ENCODE measurements at regions not wholly inside any gene's neighbourhood (a gene's known extent, or its start where the extent isn't known, plus 50 kb on each side); places are given as distances from the start of the nearest gene placed in this dataset.
A peak's percentile ranks its signal among the peaks of the same experiment; 100 is the strongest.

DNA sequence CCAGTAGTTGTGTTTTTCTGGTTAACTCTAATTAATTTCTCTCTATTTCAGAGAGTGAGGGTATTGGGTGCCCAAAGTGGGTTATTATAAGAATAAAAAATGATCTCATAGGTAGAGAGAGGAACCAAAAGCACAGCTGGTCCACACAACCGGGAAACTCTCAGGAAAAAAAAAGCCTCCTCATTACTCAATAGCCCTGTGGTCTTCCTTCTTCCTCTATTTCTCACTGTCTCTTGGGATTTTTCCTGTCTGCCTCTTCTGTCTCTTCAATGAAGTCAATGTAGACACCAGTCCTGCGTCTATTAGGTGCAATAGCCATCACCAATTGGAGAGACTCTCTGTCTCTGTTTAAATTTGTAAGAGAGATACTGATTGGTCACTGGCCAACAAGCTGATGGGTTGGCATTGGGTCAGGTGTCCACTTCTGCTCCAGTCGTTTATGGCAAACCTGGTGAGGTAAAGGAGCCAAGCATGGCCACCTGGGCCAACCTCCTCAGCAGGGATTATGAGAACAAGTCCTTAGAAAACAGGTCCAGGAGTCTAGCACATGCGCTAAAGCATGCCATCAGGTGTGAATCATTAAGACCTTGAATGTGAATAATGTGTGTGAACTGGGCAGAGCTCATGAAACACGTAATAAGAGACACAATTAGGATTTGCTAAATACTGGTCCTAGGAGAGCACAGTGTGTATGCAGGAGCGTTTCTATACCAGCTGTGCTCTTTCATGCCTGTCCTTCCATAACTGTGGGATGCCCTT, 443.0 kb upstream of the RUNX1 start:
- DNase-seq (ENCODE audit: low read depth) = no peak

DNA sequence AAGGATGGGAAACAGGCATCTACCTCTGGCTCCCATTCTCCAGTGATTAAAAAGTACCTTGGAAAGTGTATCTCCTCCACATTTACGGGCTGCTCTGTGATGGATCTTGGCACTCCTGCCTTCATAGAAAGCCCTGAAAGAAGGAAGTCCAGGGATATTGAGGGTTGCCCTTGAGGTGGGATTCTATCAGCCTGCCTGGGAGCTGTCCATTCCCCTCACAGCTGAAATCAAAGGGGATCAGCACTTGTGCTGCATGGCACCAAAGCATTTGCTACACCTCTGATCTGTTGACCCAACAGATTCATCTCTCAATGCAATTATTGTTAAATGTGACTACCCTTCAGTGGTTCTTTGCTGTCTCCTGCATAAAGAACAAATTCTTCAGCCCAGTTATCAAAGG, 442.0 kb upstream of the RUNX1 start:
- DNase-seq (ENCODE audit: low read depth) = peak; percentile 2

DNA sequence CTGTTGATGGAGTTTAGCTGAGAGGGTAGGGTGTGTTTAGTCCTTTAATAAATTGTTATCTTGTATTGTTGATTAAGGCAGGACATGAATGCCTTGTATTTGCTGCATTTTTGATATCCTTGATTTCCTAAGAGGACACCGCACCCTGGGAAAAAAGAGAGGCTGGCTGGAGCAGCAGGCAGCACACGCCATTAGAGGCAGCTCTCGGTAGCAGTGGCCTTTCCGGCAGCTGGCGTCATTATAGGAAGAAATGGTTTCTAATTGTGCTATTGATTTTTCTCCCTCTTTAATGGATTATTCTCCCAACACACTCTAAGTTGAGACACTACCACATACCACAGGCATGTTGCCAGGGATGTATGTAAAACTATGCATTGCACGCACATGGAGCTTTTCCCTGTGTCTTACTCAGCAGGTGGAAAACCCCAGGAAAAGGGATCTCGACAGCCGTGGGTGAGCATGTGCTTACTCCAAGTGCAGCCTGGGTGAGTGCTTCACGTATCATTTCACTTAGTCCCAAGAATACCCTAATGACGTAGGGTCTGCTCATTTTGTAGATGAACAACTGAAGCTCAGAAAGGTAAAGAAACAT, 440.4 kb upstream of the RUNX1 start:
- DNase-seq (ENCODE audit: low read depth) = no peak

DNA sequence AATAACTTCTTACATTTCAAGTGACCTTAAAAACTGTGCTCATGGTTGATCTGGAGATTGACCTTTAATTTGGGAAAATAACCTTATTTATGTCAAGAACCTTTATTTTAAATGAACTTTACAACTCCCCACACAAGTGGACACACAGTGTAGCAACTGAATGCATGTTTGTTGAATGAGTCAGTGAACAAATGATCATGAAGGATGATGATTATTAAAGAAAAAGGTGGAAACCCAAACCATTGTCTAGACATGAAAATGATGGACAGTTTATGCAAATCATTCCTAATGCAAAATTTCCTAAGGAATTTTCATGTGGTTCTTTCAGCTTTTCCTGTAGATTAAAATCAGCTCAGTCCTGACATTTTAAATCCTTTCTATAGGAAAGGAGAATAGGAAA, 439.8 kb upstream of the RUNX1 start:
- peak; percentile 17 for DNase-seq (ENCODE audit: low read depth)

DNA sequence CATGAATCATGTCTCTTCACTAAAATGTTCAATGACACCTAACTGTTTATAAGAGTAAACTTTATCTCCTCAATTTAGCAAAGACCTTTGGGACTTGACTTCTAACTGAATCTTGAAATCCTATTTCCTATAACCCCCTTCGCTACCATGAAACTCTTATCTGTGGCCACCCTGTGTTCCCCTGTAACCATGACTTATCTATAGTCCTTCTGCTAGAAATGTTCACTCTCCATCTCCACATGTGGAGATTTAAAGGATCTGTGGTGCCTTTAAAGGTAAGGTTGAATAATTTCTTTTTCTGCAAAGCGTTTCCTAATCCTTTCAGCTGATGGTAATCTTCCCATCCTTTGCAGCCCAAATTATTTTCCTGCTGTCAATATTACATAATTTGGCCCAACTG, 436.3 kb upstream of the RUNX1 start:
- DNase-seq (ENCODE audit: low read depth) = no peak

DNA sequence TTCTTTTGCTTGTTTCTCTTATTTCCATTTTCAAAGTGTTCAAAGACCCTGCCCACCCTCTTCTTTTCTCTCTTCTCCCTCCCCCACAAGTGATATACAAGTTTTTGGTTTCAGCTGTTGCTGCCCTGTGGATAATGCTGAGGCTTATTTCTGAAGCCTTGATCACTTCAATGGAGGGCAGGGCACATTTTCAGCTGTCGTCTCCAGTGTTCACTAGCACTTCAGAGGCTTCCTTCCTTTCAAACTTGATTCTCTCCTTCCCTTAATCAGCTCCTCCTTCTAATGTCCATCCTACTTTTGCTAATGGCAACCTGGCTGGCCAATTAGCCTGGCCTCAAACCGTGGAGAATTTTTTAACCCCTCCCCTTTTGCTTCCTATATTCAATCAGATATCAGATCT, 435.7 kb upstream of the RUNX1 start:
- no peak for DNase-seq (ENCODE audit: low read depth)

DNA sequence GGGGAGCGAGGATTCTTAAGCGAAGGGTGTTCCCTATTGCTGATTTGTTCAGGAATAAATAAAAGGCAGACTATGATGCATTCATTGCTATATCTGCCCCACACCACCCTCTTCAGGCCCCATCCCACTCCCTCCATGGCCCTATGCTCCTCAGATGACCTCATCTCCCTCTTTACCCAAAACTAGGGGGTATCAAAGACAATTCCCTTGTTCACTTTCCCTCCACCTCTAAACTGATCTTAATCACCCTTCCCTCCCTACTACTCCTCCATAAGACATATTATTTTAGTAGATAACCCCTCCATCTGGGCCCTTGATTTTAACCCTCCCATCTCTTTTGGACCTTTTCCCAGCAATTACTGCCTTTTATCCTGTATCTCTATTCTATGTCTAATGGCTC, 434.9 kb upstream of the RUNX1 start:
- no peak for DNase-seq (ENCODE audit: low read depth)

DNA sequence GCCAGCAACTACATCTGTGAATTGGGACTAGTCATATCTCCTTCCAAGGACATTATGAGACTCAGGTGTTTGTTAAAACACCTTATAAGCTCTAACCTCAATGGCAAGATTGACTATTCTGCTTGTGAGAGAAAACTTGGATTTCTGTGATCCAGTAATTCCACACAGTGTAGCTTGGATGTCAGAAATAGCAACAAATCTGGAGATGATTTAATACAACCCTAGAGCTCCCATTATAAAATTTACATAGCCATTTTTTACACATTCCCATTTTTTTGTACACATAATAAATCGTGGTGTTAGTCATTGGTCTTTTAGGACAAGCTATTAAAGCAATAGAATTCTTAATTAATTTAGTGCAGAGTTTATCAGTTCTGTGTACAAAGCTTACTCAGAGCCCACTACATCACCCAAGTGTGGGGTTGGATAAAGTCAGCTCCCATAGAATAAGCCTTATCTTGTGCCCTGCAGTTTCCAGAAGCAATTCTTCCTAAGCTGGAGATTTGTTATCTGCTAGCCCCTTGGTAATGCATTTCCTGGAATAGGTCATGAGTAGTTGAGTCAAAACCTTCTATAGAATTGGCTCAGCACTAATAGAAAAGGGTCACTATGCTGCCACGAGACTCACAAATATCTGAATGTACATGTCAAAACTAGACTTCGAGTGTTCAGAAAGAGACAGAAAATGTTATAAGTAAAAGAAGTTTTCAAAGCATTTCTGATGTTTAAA, 434.0 kb upstream of the RUNX1 start:
- DNase-seq (ENCODE audit: low read depth) = no peak

DNA sequence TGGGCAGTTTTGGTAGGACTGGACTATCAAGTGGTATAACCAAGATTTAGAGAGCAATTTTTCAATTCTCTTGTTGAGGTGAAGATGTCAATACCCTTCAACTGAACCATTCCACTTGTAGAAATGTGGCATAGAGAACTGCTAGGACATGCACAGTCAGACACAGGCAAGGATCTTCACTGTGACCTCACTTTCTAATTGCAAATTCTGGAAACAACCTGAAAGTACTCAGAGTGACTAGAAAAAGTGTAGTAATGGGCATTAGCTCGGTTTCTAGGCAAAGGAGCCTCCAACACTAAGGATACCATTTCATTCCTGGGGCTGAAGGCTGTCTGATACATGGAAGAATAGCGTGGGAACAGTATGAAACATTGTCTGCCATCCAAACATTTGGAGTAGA, 433.0 kb upstream of the RUNX1 start:
- DNase-seq (ENCODE audit: low read depth) = no peak

DNA sequence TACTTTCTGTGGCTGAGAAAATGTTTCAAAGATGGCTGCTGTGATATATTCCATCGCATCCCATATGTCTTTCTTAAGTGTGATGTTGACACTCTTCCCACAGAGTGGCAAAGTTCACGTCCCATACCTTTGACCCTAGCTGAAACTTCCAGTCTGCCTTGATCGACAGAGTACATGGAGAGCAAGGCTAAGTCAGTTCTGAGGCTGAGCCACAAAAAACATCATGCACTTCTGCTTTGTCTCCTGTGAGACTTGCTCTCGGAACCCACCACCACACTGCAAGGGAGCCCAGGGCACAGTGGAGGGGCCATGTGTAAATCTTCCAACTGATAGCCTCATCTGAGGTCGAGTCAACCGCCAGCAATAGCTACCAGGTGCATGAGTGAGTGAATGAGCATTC, 431.9 kb upstream of the RUNX1 start:
- no peak for DNase-seq (ENCODE audit: low read depth)

DNA sequence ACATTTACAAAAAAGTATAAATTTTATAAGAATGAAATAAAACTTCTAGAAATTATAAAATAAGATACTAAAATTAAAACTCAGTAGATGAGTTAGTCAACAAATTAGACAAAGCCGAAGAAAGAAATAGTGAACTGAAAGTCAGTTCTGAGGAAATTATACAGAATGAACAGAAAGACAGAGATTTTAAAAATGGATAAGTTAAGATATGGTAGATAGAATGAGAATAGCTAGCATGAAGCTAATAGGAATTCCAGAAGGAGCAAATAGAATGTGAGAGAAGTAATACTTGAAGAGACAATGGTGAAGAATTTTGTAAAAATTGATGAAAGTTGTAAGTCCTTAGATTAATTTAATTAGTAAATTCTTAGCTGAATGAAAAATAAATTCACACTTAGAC, 430.4 kb upstream of the RUNX1 start:
- no peak for DNase-seq (ENCODE audit: low read depth)

DNA sequence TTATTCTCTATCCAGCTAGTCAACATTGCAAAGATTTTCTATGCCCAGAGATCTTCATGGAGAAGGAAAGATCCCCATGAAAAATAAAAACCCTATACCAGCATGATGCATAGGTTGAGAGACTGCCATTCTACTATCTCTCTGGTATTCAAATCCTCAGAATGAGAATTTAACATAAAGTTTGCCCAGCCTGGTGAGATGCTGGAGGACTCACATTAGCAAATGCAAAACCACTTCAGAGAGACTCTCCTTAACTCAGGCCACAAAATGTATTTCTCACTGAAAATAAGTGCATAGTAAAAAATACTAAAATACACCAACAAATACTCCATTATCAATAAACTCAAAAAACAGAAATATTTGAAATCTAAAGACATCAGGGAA, 430.0 kb upstream of the RUNX1 start:
- DNase-seq (ENCODE audit: low read depth) = no peak

DNA sequence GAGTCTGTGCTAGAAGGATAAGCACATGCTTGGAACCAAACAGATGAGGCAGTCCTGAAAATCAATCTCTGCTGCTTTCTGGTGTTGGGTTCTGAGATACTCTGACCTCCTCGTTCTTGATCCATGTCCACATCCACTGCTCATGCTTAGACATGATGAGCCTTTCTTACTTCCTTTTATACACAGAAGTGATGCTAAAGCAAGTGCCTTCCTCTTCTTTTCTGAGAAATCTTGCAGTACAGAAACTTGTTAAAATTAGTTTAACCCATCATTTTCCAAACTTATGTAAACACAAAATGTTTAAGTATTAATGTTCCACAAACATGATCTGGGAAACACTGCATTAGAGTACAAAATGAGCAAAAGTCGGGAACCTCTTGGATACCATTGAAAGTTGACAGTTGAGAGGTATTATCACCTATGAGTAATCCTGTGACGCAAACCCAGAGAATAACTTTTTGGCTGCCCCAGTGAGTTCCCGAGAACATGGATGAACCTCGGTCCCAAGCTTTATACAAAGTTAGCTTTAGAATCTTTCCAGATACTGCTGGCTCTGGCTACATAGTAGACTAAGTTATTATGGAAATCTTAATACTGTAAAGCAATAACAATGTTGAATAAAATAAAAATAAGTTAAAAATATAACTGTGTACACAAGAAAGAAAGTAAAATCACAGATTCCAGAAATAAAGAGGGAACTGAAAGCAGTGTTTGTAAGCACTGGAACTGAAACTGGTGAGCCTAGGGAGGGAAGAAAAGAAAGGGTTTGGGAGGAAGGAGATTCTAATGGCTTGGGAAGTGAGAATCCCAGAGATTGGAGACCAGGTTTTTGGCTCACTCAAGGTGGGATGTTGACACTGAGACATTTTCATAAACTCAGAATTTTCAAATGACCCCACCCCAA, 429.3 kb upstream of the RUNX1 start:
- DNase-seq (ENCODE audit: low read depth) = peak; percentile 2

DNA sequence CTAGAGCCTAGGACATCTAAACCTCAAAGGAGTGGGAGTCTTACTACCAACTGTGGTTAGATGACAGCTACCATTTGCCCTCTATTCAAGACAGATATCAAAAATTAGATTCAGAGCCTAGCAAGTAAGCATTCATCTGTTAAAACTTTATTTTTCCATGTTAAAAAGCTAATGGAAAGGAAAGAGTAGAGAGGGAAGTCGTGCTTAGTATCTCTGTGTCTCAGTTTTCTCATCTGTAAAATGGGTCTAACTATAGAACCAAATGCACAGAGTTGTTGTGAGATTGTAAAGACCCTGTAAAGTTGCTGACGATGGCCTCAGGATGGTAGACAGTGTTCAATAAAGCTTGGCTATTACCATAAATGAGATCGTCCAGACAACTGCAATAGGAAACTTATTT, 428.5 kb upstream of the RUNX1 start:
- no peak for DNase-seq (ENCODE audit: low read depth)

DNA sequence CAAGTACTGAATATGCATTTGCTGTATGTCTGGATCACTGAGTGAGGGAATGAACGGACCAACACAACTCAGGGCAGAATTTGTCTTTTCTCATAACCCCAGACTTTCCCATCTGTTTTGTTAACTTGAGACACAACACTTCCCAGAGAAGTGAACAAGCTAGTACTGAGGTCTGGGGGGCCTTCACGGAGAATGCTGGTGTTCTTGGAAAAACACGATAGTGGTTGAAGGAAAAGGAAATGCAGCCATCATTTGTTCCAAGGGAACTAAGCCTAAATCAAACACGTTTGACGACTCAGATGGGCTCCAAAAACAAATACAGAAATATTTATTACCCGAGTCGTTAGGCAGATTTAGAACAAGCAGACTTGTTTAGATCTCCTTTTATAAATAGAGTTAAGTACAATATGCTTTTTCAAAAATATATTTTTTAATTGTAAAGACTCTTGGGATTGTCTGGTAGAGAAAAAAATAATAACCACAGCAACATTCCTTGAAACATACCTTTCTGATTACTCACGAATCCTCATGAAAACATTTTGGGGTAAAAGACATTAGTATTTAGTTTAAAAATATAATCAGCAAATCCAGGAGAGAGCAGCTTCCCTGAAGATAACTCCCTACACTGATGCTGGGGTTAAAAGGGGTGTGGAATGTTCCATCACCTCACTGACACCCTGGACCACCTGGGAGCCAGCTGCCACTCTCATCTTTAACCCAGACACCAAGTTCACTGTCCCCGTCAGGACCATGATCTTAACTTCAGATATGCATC, 427.7 kb upstream of the RUNX1 start:
- DNase-seq (ENCODE audit: low read depth) = peak; percentile 75

DNA sequence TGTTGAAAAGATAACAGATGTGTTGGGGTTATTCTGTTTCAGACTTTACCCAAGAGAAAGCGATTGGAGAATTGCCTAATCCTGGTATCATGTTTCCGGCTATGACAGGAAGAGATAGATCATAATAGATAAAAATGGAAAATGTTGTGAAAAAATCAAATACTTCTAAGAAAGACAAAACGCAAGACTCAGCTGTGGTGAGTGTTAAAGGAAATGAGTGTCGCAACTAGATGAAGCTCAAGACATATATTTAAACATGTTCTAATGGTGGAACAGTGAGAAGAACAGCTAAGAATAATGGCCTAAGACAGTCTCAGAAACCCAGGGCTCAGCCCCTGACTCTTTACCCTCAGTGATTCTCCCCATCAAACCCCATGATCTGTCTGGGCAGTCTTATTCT, 426.7 kb upstream of the RUNX1 start:
- DNase-seq (ENCODE audit: low read depth) = peak; percentile 61

DNA sequence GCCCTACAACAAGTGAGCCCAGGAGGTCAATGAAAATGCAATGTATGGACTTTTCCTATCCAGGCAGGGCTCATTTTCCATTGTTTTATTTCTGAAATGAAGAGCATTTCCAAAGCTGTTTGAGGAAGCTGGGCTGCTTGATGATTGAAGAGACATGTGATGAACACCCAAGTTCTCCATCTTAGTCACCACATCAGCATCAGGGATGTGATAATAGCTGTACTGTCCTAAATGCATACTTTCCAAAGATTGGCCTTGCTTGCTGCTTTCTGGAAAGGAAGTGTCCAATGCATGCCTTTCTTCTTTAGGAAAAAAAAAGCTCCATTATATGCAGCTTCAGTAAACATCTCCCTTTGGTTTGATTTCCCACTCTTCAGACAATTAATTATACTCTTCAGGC, 425.9 kb upstream of the RUNX1 start:
- peak; percentile 23 for DNase-seq (ENCODE audit: low read depth)

DNA sequence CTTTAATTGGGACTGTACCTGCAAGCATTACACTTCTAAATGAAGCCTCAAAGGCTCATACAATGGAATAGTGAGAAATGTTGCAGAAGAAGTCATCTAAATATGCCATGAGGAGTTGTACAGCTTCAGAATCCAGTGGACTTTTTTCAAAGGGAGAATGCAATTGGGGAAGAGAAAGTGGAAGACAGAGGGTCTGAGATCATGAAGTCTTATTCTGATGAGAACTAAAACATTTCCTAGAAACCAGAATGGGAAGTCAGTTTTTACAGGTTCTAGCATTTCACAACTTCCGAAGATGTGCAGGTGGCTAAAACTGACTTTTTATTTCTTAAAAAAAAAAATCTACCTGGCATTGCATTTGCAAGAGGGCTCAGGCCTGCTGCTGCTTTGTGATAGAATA, 424.4 kb upstream of the RUNX1 start:
- DNase-seq (ENCODE audit: low read depth) = no peak

DNA sequence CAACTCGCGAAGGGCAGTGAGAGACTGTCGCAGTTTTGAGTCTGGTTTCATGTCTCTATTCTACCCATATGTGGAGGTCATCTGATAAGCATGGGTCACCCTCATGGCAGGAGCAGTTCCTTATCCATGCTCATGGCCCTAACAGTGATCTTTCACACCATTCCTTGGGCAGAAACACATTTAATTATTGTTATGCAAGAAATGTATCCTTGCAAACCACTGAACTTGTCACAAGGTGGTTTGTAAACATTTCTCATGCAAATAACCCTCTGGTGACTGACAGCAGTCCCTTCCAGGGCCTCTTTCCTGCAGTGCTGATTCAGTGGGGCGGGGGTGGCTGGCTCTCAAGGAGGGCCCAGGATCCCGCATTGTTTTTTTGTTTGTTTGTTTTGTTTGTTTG, 421.4 kb upstream of the RUNX1 start:
- DNase-seq (ENCODE audit: low read depth) = no peak

DNA sequence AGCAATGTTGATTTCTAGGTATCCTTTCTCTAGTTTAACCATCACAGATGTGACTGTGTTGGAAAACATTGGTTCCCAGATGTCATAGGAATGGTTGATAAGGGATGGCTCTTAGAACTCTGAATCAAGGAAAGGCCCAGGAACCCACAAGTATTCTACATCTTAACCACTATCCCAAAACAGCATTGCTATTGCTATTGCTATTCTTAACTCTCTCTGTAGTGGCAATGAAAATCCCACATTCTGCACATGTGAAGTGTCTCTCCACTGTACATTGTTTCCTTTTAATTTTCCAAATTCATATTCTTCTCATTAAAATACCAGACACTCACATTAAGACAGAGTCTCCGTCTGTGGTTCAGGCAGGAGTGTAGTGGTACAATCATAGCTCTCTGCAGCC, 420.4 kb upstream of the RUNX1 start:
- DNase-seq (ENCODE audit: low read depth) = no peak

DNA sequence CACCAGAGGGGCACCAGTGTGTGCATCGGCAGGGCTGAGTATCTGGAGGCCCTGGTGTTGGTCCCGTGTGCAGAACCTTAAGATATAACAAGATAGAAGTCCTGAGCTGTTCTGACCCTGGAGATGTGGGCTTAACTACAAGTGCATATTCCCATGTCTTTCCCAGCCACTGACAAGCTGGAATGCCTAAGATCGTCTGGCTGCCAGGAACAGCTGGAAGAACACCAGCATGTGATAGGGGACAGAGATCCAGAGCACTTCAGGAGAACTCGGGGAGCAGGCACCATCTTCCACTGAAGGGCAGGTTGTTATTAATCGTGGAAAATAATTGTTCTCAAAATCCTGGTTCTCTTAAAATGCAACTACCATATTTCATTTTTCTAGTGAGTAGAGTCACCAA, 419.9 kb upstream of the RUNX1 start:
- DNase-seq (ENCODE audit: low read depth) = no peak

DNA sequence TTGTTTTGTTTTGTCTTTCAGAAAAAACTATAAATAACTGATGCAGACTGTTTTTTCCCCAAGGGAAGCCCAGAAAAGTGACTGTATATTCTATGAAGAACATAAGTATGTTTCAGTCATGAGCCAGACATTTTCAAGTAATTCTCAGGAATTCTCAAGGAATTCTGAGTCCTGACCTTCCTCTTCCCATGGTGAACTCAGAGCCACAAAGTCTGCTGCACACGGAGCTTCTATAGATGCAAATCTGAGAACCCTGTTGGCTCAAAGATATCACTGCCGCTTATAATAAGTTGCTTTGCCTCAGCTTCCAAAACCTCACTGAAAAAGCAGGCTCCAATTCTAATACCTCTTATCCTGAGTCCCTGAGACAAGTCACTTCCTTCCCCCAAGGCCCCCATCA, 418.5 kb upstream of the RUNX1 start:
- no peak for DNase-seq (ENCODE audit: low read depth)

All from ELR (cell line).